Endothelial cell of umbilical vein (primary cell): ENCODE measurements at regions not wholly inside any gene's neighbourhood (a gene's known extent, or its start where the extent isn't known, plus 50 kb on each side); places are given as distances from the start of the nearest gene placed in this dataset.
A peak's percentile ranks its signal among the peaks of the same experiment; 100 is the strongest.

Experiments
- BruUV-seq: library from RNA; stranded (reverse); fragments of 400-500 nt; replicated peaks from 2 replicates; lab custom pipeline; 2021; lab: Mats Ljungman, UMichigan
- CTCF ChIA-PET: fragments of 300-600, 350-600 bp; sonication (Branson Sonifier 250); formaldehyde crosslinking; loops from one replicate; lab custom pipeline; 2021; ENCODE audit warnings: antibody characterized with exemption, inconsistent platforms; lab: Charles Lee
- POLR2A ChIA-PET: fragments of 300-600, 350-600 bp; sonication (Branson Sonifier 250); formaldehyde crosslinking; loops from one replicate; lab custom pipeline; 2021; ENCODE audit warnings: antibody characterized with exemption, inconsistent platforms; lab: Charles Lee
- DNase-seq: peaks from one replicate; pipeline ENCODE4 v3.0.0-alpha.2; 2011; ENCODE audit warnings: low read depth, low spot score
- FAIRE-seq: peaks from 2 replicates; lab custom pipeline; 2011; peaks lifted over from hg19 to GRCh38; lab: Jason Lieb, UNC
- H2AFZ ChIP-seq: 2 replicates; pipeline ENCODE4 v1.6.0; 2012; ENCODE audit warnings: low read depth, low read length, control low read depth, inconsistent platforms
- H3K27ac ChIP-seq: 2 replicates; pipeline ENCODE4 v1.5.1; 2011; ENCODE audit warnings: low read depth, mild to moderate bottlenecking, control low read depth, low read length, moderate library complexity; ENCODE audit not compliant: insufficient read depth
- H3K27me3 ChIP-seq, 2 experiments: 2 replicates each; pipeline versions ENCODE4 v1.6.0 to v1.6.1; 2011; ENCODE audit warnings: low read length in 2 of 2, mixed read lengths in 1 of 2; ENCODE audit not compliant: control insufficient read depth in 2 of 2, insufficient read depth in 2 of 2
- H3K36me3 ChIP-seq, 2 experiments: 2 replicates in 1 of 2; 3 replicates in 1 of 2; pipeline ENCODE4 v1.5.1; 2011; ENCODE audit warnings: low read length in 2 of 2, mild to moderate bottlenecking in 1 of 2, moderate library complexity in 1 of 2; ENCODE audit not compliant: control insufficient read depth in 2 of 2, insufficient read depth in 2 of 2; ENCODE audit errors: extremely low read depth in 1 of 2
- H3K4me1 ChIP-seq: 3 replicates; pipeline ENCODE4 v1.5.1; 2011; ENCODE audit warnings: mild to moderate bottlenecking, low read length; ENCODE audit not compliant: control insufficient read depth, insufficient read depth; ENCODE audit errors: extremely low read depth
- H3K4me2 ChIP-seq: 2 replicates; pipeline ENCODE4 v1.6.1; 2011; ENCODE audit warnings: low read length, control low read depth, mixed read lengths; ENCODE audit not compliant: insufficient read depth
- H3K4me3 ChIP-seq, 3 experiments: fragments of 200-600 bp in 1 of 3; sonication (generic), shearing (Covaris generic) in 1 of 3; replicated peaks in 1 of 3; 2 replicates each; pipeline ENCODE4 v1.5.1; 2011 to 2016; ENCODE audit warnings: control low read depth in 3 of 3, low read length in 3 of 3, mild to moderate bottlenecking in 2 of 3, inconsistent platforms in 1 of 3, low read depth in 1 of 3, moderate library complexity in 1 of 3; ENCODE audit not compliant: insufficient read depth in 1 of 3
- H3K79me2 ChIP-seq: 2 replicates; pipeline ENCODE4 v1.6.0; 2012; ENCODE audit warnings: low read length, inconsistent platforms; ENCODE audit not compliant: control insufficient read depth, insufficient read depth
- H3K9ac ChIP-seq: replicated peaks from 2 replicates; pipeline ENCODE3; 2011; ENCODE audit warnings: low read length, control low read depth; ENCODE audit not compliant: insufficient read depth; ENCODE audit errors: extremely low read depth
- H3K9me1 ChIP-seq: replicated peaks from 3 replicates; pipeline ENCODE4 v1.6.0; 2011; ENCODE audit warnings: mild to moderate bottlenecking, low read length; ENCODE audit not compliant: control insufficient read depth, insufficient read depth; ENCODE audit errors: extremely low read depth
- H3K9me3 ChIP-seq: replicated peaks from 2 replicates; pipeline ENCODE4 v1.5.1; 2012; ENCODE audit warnings: low read length, inconsistent platforms; ENCODE audit not compliant: control insufficient read depth, insufficient read depth
- H4K20me1 ChIP-seq: replicated peaks from 2 replicates; pipeline ENCODE3; 2011; ENCODE audit warnings: mild to moderate bottlenecking, low read length; ENCODE audit not compliant: control insufficient read depth, insufficient read depth; ENCODE audit errors: extremely low read depth
- EZH2 ChIP-seq: IDR thresholded peaks from 2 replicates; pipeline ENCODE4 v1.6.1; 2012; ENCODE audit warnings: borderline replicate concordance, low read depth, mild to moderate bottlenecking, moderate library complexity, low read length, inconsistent platforms; ENCODE audit not compliant: severe bottlenecking
- FOS ChIP-seq: IDR thresholded peaks from 2 replicates; pipeline ENCODE4 v1.6.1; 2011; ENCODE audit warnings: mild to moderate bottlenecking, low read length, moderate library complexity, borderline replicate concordance; ENCODE audit not compliant: insufficient read depth
- GATA2 ChIP-seq: IDR thresholded peaks from 2 replicates; pipeline ENCODE4 v1.7.0; 2011; ENCODE audit warnings: low read depth, mild to moderate bottlenecking, moderate library complexity, mixed read lengths, low read length; ENCODE audit not compliant: insufficient read length, insufficient read depth
- JUN ChIP-seq: IDR thresholded peaks from 2 replicates; pipeline ENCODE4 v1.6.1; 2011; ENCODE audit warnings: borderline replicate concordance, low read depth; ENCODE audit not compliant: insufficient read length, insufficient read depth
- POLR2AphosphoS5 ChIP-seq: IDR thresholded peaks from 2 replicates; pipeline ENCODE4 v1.6.1; 2012; ENCODE audit warnings: low read depth, mild to moderate bottlenecking, control low read depth, low read length, moderate library complexity; ENCODE audit not compliant: insufficient read depth
- dilution Hi-C: fragments of 300-500 bp; cut with MboI; formaldehyde crosslinking; loops from one replicate; pipeline ENCODE4 v1.15.0; 2019; ENCODE audit warnings: low sequenced_read_pairs; ENCODE audit not compliant: extremely low pct_ligation_motif_present
- intact Hi-C: fragments of 100-400 bp; cut with micrococcal nuclease; formaldehyde crosslinking; loops from one replicate; pipeline ENCODE4 v1.10.0; 2022

GRCh38 chr5:143896516-143896915 is 84.6 kb downstream of the HMHB1 start:
- Histone ChIP-seq H3K4me1 (peaks cover 14% of the 10 kb centered on the region), H3K27me3 (no peaks in the 10 kb centered on the region), H2AFZ (no peak overlapping the region), H3K9ac (no peak overlapping the region), H4K20me1 (no peaks in the 10 kb centered on the region), H3K36me3 (no peaks in the 10 kb centered on the region), H3K27ac (no peak overlapping the region), H3K9me1 (no peaks in the 10 kb centered on the region), H3K4me2 (no peak overlapping the region), H3K79me2 (no peaks in the 10 kb centered on the region), H3K4me3 (no peak overlapping the region), H3K9me3 (no peaks in the 10 kb centered on the region)
- intact Hi-C loops = no loop called here
- BruUV-seq = no TSS peak
- FAIRE-seq (no peak), DNase-seq (no peak)
- dilution Hi-C loops = no loop called here
- POLR2A ChIA-PET = interaction anchor here (0.5 kb wide), 1 partner anchor 290 kb away, joined by 3 read pairs; no protein-coding TSS in a partner anchor
- TF ChIP-seq POLR2AphosphoS5 (no peak), EZH2 (no peak)
- CTCF ChIA-PET = interaction anchor here (0.9 to 1.2 kb wide), 4 partner anchors 8 to 246 kb away, joined by 3 to 4 read pairs (median 4); no protein-coding TSS in a partner anchor

- peak; percentile 92 for TF ChIP-seq FOS
- TF ChIP-seq GATA2 = peak; percentile 35
- peak; percentile 48 for TF ChIP-seq JUN
- no peak for TF ChIP-seq EZH2
- dilution Hi-C loops (no loop called here), intact Hi-C loops (no loop called here)
- Histone ChIP-seq H3K27ac (no peak overlapping the region), H4K20me1 (no peaks in the 10 kb centered on the region), H3K9ac (no peak overlapping the region), H3K9me3 (no peaks in the 10 kb centered on the region), H3K9me1 (no peaks in the 10 kb centered on the region), H3K4me3 (no peak overlapping the region), H3K36me3 (no peaks in the 10 kb centered on the region), H2AFZ (no peak overlapping the region), H3K4me1 (peaks cover 14% of the 10 kb centered on the region), H3K27me3 (no peaks in the 10 kb centered on the region), H3K79me2 (no peaks in the 10 kb centered on the region), H3K4me2 (no peak overlapping the region)
- ChIA-PET CTCF (interaction anchor here (0.9 to 1.2 kb wide), 5 partner anchors 9 to 246 kb away, joined by 3 to 4 read pairs (median 3); no protein-coding TSS in a partner anchor), POLR2A (interaction anchor here (0.5 kb wide), 1 partner anchor 289 kb away, joined by 3 read pairs; no protein-coding TSS in a partner anchor)
- DNase-seq (peak; percentile 90), FAIRE-seq (peak; percentile 55)
- no TSS peak for BruUV-seq
Measured at GRCh38 chr5:143896966-143897365, 85.0 kb downstream of the HMHB1 start.
